HG02588 (cell line): ENCODE measurements at regions not wholly inside any gene's neighbourhood (a gene's known extent, or its start where the extent isn't known, plus 50 kb on each side); places are given as distances from the start of the nearest gene placed in this dataset.

Experiments
- ATAC-seq: cut with Tn5 transposase; IDR thresholded peaks from one replicate; pipeline ENCODE4 v1.9.1; 2021; ENCODE audit warnings: mild to moderate bottlenecking, moderate library complexity; ENCODE audit not compliant: unreplicated experiment

GRCh38 chr4:111464251-111465045, 680.8 kb upstream of the FAM241A start:
- no peak for ATAC-seq

- no peak for ATAC-seq
These were observed 678.2 kb upstream of the FAM241A start for GRCh38 chr4:111466811-111467604.

GRCh38 chr4:111475001-111475400, 670.3 kb upstream of the FAM241A start:
- ATAC-seq = no peak

GRCh38 chr4:111475666-111476065, 669.6 kb upstream of the FAM241A start:
- ATAC-seq = no peak

GRCh38 chr4:111480510-111480909, 664.7 kb upstream of the FAM241A start:
- no peak for ATAC-seq

- ATAC-seq = no peak
These were observed 661.7 kb upstream of the FAM241A start for GRCh38 chr4:111483375-111484169.

GRCh38 chr4:111492496-111492895, 652.8 kb upstream of the FAM241A start:
- ATAC-seq = no peak

- ATAC-seq = no peak
These were observed 650.8 kb upstream of the FAM241A start for GRCh38 chr4:111494471-111494870.

- no peak for ATAC-seq
These were observed 650.3 kb upstream of the FAM241A start for GRCh38 chr4:111494971-111495370.

GRCh38 chr4:111499291-111499690, 646.0 kb upstream of the FAM241A start:
- no peak for ATAC-seq

- no peak for ATAC-seq
These were observed 645.5 kb upstream of the FAM241A start for GRCh38 chr4:111499706-111500105.

- no peak for ATAC-seq
These were observed 644.4 kb upstream of the FAM241A start for GRCh38 chr4:111500858-111501257.

GRCh38 chr4:111501946-111502345, 643.3 kb upstream of the FAM241A start:
- no peak for ATAC-seq

- ATAC-seq = no peak
These were observed 642.6 kb upstream of the FAM241A start for GRCh38 chr4:111502626-111503025.

- ATAC-seq = no peak
These were observed 638.5 kb upstream of the FAM241A start for GRCh38 chr4:111506706-111507105.

GRCh38 chr4:111510535-111510934, 634.7 kb upstream of the FAM241A start:
- ATAC-seq = no peak

GRCh38 chr4:111512081-111512783, 633.0 kb upstream of the FAM241A start:
- no peak for ATAC-seq

- no peak for ATAC-seq
These were observed 625.6 kb upstream of the FAM241A start for GRCh38 chr4:111519683-111520082.

GRCh38 chr4:111530446-111530845, 614.8 kb upstream of the FAM241A start:
- ATAC-seq = no peak

- ATAC-seq = no peak
These were observed 609.5 kb upstream of the FAM241A start for GRCh38 chr4:111535792-111536191.

GRCh38 chr4:111537165-111537564, 608.1 kb upstream of the FAM241A start:
- ATAC-seq = no peak
